ENCODE measurements at regions not wholly inside any gene's neighbourhood (a gene's known extent, or its start where the extent isn't known, plus 50 kb on each side); places are given as distances from the start of the nearest gene placed in this dataset.
"Not testable (repeated sequence)": the region's sequence is repeated elsewhere in the genome, so short reads cannot be mapped to it uniquely, and the experiment has no call there.

- not testable (repeated sequence) for DNase-seq
These were observed 94.4 kb downstream of the TRIM43 start for GRCh38 chr2:95686056-95686825.

DNA sequence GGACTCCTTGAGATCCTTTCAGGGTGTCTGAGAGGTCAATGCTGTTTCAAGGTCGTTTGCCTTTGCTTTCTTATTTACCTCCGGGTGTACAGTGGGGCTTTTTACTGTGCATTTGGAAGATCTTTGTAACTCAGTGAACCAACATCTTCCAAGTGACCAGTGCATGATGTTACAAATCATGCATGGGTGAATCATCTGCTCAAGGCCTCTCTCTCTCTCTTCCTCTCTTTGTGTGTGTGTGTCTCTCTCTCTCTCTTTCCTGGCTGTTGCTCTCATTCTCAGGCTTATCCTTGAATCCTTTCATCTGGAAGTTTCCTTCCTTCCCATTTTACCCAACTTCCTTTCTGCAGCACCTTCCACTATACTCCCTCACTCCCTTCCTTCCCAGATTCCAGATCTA, 96.1 kb downstream of the TRIM43 start:
- not testable (repeated sequence) for DNase-seq

GRCh38 chr2:95691210-95691609, 99.4 kb downstream of the TRIM43 start:
- not testable (repeated sequence) for DNase-seq

DNA sequence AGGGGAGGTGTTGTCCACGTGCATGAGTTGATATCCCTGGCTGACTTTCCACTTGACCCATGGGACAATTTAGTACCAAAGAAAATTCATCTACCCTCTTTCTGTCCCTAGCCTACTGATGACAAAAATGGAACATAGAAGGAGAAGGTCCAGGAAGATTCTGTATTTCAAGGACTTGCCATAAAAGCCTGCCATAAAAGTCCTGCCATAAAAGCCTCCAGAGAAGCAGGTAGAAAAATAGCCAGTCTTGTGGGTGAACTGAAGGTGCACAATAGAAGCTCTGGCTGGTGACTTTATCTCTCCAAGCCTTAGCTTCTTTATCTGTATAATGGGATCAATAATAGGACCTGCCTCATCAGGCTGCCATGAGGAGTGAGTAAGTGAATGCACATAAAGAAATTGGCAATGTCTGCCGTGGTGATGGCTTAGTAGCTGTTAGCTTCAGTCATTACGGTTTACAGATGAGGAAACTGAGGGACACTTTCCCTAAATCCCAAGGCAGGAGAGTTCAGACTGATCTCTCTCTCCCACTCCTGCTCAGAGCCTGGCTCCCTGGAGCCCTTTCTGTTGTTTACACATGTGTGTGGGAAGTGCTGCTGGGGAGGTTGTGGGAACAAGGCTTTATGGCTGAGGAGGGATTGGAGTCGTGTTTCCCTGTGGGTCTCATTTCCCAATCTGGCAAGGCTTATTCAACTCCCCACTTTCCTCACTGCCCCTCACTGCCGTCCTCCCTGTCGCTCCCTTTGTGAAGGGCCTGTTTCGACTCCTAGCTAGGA, 101.5 kb downstream of the TRIM43 start:
- not testable (repeated sequence) for DNase-seq

GRCh38 chr2:95695613-95696012, 103.8 kb downstream of the TRIM43 start:
- no peak for DNase-seq

DNA sequence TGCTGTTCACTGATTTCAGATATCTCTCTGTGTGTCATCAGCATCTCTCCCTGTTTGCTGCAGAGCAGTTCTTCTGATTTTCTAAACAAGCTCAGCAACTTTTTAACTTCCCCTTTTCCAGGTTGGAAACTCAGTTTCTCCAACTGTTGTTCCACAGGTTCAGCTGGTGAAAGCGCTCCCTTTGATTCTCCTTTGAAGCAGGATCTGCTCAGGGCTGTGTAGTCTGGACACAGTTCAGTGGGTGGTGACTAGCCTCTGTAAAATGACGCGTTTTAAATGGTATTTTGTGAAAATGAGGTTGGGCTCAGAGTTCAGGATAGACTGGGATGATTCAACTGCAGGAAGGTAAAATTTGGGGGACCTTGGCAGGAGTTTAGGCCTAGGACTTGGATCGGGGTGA, 106.3 kb downstream of the TRIM43 start:
- DNase-seq: no peak

DNA sequence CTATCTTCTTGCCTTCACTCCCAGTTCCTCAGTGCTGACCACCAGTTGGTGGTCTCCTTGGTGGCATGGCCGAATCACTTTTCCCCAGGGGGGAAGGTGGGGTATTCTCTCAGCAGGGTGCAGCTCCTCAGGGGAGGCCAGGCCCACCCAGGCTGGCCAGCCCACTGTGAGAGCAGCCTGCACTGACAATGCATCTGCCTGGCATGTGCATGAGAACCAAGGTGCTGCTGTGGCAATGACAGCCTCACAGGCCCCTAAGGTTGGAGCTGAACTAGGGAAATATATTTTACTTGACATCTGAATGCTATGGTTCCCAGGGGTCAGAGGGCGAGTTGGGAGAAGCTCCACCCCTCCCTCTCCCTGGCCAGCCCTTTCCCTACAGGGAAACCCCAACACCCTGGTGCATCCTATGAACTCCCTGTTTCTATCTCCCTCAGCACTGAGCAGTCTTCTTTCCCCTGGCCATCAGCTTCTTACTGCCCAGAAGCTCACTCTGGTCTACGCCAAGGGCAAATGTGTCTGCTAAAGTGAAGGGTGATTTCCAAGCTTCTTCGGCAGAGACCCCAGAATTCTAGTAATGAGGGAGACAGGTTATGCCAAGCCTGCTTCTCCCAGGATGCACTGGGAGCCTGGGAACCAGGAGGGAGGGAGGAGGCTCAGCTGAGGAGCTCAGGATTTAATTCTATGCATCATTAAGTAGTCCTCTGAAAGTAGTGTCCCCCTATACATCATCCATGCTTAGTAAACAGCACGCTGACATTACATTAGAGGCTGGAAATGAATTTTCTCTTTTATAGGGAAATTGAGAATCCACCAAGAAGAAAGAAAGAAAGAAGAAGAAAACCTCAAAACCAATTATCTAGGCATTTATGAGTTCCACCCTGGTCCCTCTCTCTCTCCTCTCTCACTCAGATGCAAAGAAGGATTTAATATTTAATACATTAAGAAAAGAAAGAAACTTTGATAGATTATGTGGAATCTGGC, 107.7 kb downstream of the TRIM43 start:
- DNase-seq: not testable (repeated sequence)

- DNase-seq: no peak
These were observed 108.7 kb downstream of the TRIM43 start for GRCh38 chr2:95700519-95700918.

DNA sequence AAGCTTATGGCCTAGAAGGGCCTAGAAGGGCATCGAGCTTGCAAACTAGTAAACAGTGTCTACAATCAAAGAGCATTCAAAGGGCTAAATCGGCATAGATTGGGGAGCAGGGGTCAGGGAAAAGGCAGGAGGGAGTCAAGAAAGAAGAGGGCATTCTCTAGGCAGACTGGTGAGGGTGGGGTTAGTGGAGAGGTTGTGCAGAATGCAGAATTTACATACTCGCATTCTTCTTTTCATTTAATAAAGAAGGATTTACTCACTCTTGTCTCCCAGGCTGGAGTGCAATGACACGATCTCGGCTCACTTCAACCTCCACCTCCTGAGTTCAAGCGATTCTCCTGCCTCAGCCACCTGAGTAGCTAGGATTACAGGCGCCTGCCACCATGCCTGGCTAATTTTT, 110.7 kb downstream of the TRIM43 start:
- DNase-seq: no peak

- DNase-seq: not testable (repeated sequence)
These were observed 115.4 kb downstream of the TRIM43 start for GRCh38 chr2:95707161-95707560.

GRCh38 chr2:95707837-95708236, 116.0 kb downstream of the TRIM43 start:
- DNase-seq: no peak

DNA sequence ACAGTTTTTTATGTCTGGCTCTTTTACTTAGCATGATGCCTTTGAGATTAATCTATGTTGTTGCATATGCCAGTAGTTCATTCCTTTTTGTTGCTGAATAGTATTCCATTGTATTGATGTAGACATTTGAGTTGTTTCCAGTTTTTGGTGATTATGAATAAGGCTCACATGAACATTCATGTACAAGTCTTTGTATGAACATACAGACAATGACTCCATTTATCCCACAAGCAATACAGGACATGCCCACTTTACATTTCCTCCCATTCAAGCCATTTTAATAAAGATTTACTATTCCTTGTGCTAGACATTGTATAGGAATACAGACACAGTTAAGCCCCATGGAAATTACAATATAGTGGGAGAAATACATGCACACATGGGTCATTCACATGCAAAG, 118.0 kb downstream of the TRIM43 start:
- no peak for DNase-seq

GRCh38 chr2:95713470-95714177, 121.8 kb downstream of the TRIM43 start:
- DNase-seq: not testable (repeated sequence)

DNA sequence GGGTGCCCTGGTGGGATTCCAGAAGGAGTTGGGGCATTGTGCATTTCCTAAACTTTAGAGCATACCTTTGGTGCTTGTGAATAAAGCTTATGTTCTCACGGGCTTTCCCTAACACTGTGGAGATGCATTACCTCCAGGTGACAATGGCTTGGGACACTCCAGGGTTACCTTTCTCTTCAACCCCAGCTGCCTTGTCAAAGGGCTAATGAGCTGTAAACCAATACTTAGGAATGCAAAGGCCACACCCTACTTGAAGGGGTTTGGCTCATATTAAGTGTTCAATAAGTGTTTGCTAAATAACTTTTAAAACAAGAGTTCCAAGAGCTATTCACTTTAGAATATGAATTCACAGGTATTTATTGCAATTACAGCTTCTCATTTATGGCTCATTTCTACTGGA, 122.6 kb downstream of the TRIM43 start:
- DNase-seq: not testable (repeated sequence)

DNA sequence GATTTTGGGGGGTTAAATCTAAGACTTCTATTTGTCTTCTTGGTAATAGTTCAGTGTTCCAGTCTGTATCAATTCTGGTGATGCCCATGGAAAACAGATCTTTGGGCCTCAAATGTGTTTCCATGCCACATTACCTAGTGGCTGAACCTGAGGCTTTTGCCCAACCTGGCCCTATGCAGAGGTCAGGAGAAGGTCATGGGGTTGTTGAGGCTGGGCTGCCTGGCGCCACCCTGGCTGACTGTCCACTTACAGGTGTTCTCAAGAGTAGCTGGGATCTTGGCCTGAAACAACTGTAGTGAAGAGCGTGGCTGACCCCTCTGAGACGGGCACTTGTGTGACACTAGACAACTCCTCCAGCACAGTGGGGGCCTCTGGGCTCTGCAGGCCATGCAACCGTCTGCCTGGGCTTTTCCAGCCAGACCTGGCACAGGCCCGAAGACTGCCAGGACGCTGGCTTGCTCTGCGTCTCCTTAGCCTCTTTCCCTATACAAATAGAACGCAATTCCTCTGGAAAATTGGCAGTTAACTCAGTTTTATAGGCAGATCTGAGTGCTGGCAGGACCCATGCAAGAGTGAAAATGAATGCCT, 127.8 kb downstream of the TRIM43 start:
- no peak for DNase-seq

GRCh38 chr2:95721726-95722125, 129.9 kb downstream of the TRIM43 start:
- no peak for DNase-seq

DNA sequence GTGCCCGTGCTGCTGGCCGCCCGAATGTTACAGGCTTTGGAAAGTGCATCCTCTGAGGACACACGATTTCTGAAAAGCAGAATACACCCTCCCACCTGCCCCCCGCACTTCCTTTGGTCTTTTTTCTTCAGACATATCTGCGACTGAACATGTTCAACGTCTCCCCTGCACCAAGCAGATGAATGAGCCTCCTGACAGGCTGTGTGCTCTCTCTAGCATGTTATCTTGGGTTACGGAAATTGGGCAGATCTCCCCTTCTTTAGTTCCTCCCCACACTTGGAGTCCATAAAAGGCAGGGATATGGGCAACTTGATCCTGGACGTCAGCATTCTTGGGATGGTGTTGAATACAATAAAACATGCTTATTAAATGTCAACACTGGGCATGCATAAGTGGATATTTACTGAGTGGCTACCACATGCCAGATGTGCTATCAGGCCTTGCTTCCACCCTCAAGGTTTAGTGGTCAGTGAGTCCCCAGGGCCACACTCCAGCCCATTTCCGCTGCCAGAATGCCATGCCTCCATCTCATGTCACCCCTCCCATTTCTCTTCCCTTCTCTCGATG, 130.4 kb downstream of the TRIM43 start:
- DNase-seq: no peak

- DNase-seq: not testable (repeated sequence)
These were observed 131.9 kb downstream of the TRIM43 start for GRCh38 chr2:95723627-95724210.

- not testable (repeated sequence) for DNase-seq
These were observed 133.4 kb downstream of the TRIM43 start for GRCh38 chr2:95725191-95725590.

GRCh38 chr2:95725677-95726076, 133.9 kb downstream of the TRIM43 start:
- DNase-seq: not testable (repeated sequence)

DNA sequence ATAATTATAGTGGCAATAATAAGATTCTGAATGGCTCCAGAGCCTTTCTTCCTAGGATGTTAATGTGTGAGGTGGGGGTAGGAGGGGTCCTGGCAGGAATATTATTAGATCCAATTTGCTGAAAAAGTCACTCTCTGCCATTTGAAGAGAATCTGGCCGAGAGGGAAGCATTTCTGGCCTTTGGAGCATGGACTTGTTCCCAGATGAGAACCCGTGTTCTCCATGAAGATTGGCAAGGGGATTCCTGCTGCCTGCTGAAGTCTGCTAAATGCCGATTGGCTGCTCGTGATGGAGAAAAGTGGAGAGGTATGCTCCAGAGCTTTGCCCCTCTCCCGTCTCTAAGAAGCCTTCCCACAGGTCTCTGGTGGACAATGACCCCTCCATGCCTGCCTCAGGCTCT, 135.6 kb downstream of the TRIM43 start:
- not testable (repeated sequence) for DNase-seq

Measured in SW 1271 (cell line).